HG02642 (cell line): ENCODE measurements at regions not wholly inside any gene's neighbourhood (a gene's known extent, or its start where the extent isn't known, plus 50 kb on each side); places are given as distances from the start of the nearest gene placed in this dataset.

ENCODE experiments used
- ATAC-seq: cut with Tn5 transposase; IDR thresholded peaks from one replicate; pipeline ENCODE4 v1.9.1; 2021; ENCODE audit warnings: mild to moderate bottlenecking; ENCODE audit not compliant: unreplicated experiment, poor library complexity

- no peak for ATAC-seq
Observed at GRCh38 chr2:42854207-42854818, 61.9 kb upstream of the HAAO start.

DNA sequence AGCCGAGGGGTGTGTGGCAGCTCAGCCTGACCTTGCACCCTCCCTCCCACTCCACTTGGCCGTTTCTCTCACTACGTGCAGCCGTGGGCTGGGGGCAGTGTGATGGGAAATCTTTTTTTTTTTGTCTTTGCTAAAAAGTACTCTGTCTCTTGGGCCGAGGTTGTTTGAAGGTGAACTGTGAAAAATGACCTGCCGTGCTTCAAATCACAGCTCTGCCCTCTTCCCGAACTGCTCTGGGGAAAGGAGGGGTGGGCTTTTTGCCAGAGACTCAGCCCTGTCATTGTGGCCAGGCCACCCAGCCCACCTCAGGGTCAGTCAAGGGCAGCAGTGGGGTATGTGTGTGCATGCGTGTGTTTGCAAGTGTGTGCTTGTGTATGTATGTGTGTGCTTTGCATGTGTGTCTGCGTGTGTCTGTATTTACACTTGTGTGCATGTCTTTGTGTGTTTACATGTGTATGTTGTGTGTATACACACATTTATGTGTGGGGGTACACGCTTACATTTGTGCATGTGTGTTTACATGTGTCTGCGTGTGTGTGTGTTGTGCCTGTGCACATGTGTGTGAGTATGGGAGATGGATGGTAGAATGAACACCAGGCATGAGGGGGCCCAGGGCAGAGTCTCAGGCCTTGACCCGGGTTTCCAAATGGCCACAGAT is 61.3 kb upstream of the HAAO start:
- ATAC-seq: no peak

DNA sequence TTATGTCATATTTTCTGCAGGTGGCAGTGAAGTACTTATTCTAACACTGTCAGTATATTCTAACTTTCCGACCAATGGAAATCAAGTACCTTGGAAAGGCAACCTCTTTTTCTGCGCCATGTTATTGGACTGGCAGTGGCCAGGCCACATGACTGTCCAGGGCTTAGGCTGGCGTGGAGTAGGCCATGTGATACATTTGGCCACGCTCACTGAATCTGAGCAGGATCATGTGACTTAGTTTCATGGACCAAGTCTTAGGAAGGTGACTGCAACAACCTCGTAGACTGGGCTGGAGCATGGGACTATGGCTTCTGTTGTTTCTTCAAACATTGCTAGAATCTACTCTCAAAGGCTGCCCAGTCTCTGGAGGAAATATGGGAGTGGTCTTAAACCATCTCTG is 60.4 kb upstream of the HAAO start:
- no peak for ATAC-seq

DNA sequence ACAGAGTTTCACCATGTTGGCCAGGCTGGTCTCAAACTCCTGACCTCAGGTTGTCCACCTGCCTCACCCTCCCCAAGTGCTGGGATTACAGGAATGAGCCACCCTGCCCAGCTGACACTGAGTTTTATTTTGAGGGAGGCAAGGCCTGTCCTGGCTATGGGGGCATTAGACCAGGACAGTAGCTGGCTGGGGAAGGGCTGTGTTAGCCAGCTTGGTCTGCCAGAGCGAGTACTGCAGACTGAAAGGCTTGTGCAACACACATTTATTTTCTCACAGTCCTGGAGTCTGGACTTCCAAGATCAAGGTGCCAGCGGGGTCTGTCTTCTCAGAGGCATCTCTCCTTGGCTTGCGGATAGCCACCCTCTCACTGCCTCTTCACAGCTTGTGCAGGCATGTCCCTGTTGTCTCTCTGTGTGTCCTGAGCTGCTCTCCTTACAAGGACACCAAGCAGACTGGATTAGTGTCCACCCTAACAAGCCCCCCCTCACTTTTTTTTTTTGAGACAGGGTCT is 59.4 kb upstream of the HAAO start:
- ATAC-seq: no peak

DNA sequence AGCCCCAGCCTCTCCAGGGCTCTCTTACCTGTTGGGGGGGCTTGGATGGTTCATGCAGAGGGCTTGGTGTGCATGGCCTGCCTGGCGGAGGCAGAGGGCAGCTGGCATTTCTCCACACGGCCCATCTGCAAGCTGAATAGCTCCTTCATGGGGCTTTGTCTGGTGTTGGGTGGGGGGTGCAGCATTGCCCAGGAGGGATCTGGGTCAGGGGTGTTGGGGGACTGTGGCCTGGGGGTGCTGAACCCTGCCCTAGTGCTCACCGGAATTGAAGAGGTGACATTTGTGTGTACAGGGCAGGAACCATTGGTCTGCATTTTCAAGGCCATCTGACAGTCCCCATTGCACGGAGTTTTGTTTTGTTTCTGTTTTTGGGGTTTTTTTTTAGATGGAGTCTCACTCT is 58.8 kb upstream of the HAAO start:
- ATAC-seq: no peak

- ATAC-seq: no peak
Observed at GRCh38 chr2:42850016-42850805, 57.8 kb upstream of the HAAO start.

DNA sequence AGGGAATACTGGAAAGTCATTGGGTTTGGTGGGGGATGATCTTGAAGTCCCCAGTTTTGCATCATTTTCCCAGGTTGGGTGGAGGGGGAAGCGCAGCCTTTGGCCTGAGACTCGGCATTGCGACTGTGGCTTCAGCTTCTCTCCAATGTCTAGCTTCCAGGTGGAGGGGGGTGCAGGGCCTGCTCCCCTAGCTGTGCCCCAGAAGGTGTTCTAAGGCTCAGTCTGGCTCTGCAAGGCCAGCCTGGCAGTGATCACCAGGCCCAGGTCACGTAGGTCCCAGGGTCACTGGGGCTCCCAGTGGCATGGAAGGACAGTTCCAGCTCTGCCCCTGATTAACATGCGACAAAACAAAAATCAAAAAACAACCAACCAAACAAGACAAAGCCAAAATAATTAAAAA is 56.9 kb upstream of the HAAO start:
- ATAC-seq: no peak

DNA sequence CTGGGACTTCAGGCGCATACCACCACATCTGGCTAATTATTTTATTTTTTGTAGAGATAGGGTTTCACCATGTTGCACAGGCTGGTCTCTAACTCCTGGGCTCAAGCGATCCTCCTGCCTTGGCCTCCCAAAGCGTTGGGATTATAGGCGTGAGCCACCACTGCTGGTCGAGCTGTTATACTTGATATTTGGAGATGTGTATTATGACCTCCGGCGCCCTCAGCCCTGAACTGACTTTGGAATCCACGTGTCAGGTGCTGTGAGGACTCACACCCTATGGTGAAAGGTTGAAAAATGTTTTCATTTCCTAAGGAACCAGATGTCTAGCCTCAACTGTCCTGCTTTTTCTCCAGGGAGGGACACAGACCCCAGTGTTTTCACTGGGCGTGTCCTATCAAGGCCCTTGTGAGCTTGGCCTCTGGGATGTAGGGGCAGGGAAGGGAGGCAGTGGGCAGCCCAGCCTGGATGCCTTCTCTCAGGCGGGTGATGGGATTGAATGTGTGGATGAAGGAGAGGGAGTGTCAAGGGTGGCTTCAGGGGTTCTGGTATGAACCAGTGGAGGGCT is 56.4 kb upstream of the HAAO start:
- no peak for ATAC-seq

DNA sequence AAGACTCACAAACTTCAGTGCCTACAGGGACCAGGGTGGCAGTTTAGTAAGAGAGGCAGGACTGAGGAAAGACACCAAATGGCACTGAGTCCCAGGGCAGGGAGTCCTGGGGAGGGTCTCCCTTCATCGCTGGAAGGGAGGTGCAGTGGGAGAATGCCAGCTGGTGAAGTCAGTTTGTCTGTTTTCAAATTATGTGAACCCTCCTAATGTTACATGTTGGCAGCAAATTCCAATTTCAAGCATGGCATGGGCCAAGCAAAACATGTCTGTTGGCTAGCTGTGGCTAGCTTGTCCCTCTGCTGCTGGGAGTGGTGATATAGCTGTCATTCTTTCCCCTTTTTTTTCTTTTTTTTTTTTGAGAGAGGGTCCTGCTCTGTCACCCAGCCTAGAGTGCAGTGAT is 55.9 kb upstream of the HAAO start:
- no peak for ATAC-seq

GRCh38 chr2:42847596-42848151 is 55.3 kb upstream of the HAAO start:
- no peak for ATAC-seq

GRCh38 chr2:42846932-42847595 is 54.7 kb upstream of the HAAO start:
- ATAC-seq: no peak

DNA sequence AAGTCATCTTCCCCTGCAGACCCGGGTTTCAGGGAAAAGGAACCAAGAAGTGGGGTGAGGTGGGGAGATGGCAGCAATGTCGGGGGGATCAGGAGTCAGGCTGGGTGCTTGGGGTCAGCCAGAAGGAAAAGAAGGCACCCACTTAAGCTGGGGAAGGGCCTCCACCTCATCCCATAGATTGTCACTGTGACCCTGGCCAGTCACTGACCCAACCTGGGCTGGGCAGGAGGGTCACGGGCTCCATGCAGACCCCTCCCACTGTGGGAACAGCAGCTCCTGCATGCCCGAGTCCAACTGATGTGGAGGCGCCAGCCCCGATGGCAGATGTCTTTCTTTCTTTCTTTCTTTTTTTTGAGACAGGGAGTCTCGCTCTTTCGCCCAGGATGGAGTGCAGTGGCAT is 53.6 kb upstream of the HAAO start:
- ATAC-seq: no peak

GRCh38 chr2:42844901-42845821 is 52.8 kb upstream of the HAAO start:
- ATAC-seq: no peak

DNA sequence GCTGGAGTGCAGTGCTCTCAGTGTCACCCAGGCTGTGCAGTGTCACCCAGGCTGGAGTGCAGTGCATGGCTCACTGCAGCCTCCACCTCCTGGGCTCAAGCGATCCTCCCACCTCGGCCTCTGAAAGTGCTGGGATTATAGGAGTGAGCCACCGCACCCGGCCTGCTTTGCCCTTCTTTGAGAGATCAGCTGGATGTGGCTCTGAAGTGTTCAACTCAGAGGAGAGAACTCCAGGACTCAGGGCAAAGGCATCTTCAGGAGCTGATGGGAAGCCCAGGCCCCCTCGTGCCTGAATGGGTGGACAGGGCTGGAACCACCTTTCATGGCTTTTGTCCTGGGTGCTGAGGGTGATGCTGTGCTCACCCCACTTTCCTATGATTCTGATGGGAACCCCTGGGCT is 52.0 kb upstream of the HAAO start:
- ATAC-seq: no peak

- no peak for ATAC-seq
Observed at GRCh38 chr2:42843611-42844010, 51.2 kb upstream of the HAAO start.

- no peak for ATAC-seq
Observed at GRCh38 chr2:42843131-42843530, 50.7 kb upstream of the HAAO start.

DNA sequence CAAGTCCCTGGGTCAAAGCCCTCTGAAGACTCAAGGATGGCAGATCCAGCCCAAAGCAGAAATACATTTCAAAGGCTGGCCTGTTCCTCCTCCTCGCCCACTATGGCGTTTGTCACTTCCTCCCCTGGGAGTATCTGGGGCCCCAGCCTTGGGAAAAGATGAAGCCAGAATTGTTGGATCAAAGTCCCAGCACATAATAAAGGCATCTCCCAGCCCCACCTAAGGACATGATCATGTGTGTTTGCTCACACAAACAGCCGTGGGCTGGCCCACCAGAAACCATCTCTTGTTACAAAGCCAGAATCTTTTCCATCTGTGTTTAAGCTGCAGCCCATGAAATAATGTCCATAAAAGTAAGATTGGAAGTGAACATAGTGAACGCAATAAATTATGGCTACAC is 50.1 kb upstream of the HAAO start:
- ATAC-seq: no peak
